Panc1 (cell line): ENCODE measurements at regions not wholly inside any gene's neighbourhood (a gene's known extent, or its start where the extent isn't known, plus 50 kb on each side); places are given as distances from the start of the nearest gene placed in this dataset.

Experiments used
- CTCF ChIP-seq: fragments of 450-650 bp; IDR thresholded peaks from 2 replicates; pipeline ENCODE4 v1.5.1; 2017; ENCODE audit warnings: mild to moderate bottlenecking
- POLR2AphosphoS5 ChIP-seq: IDR thresholded peaks from 2 replicates; pipeline ENCODE4 v1.6.1; 2012; ENCODE audit warnings: mild to moderate bottlenecking, low read depth, low read length, moderate library complexity
- REST ChIP-seq, 2 experiments: IDR thresholded peaks; 2 replicates each; pipeline ENCODE4 v1.6.1; 2011 to 2012; ENCODE audit warnings: low read depth in 2 of 2, control low read depth in 1 of 2, low read length in 1 of 2, mild to moderate bottlenecking in 1 of 2, moderate library complexity in 1 of 2; ENCODE audit not compliant: insufficient read depth in 1 of 2
- SIN3A ChIP-seq: IDR thresholded peaks from 2 replicates; pipeline ENCODE4 v1.6.1; 2012; ENCODE audit warnings: low read depth, mild to moderate bottlenecking, low read length, moderate library complexity, borderline replicate concordance; ENCODE audit not compliant: insufficient read depth
- TCF7L2 ChIP-seq: IDR thresholded peaks from 2 replicates; pipeline ENCODE4 v1.6.1; 2011; ENCODE audit warnings: mild to moderate bottlenecking, low read depth, low read length, inconsistent platforms

DNA sequence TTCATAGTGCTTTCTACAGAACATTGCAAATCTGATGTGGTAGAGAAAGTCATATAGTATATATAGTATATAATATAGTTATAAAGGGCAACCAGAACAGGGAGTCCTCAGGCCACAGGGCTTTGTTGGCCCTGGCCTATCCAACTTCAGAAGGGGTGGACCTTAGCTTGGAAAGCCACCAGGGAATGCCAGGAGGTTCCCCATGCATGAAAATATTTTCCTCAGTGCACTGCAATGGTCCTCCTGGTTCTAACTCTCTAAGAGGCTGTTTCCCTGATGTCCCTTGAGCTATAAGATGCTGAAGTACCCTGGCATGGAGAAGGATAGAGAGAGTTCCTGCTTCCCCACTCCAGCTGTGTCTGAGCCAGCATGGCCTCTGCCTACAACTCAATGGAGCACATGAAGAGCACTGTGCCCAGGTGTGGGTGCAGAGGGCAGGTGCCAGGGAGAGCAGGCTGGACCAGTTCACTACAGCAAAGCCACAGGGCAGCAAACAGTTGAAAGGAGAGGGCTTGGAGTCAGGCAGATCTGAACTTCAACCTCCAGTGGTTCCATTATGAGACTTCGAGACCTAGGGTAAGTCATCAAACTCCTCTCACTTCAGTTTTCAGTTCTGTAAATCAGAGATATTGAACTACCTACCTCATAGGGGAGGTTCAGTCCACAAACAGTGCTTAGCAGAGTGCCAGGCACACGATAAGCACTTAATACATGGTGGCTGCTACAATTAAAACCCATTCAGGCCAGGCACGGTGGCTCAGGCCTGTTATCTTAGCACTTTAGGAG lies 183.1 kb downstream of the SALL1 start:
- TF ChIP-seq CTCF = no peak
- no peak for TF ChIP-seq REST (IDR thresholded peaks at IDR 0.05; ENCODE audit: insufficient read depth in 1 of 2, low read depth in 2 of 2, low read length in 1 of 2)
- no peak for TF ChIP-seq POLR2AphosphoS5
- no peak for TF ChIP-seq SIN3A
- TF ChIP-seq TCF7L2 = no peak
